Hematopoietic multipotent progenitor cell (in vitro differentiated cells): ENCODE measurements at regions not wholly inside any gene's neighbourhood (a gene's known extent, or its start where the extent isn't known, plus 50 kb on each side); places are given as distances from the start of the nearest gene placed in this dataset.
A peak's percentile ranks its signal among the peaks of the same experiment; 100 is the strongest.

Experiments used
- DNase-seq, 3 donors: peaks; one replicate each; pipeline ENCODE4 v3.0.0-alpha.2; 2011 to 2015; ENCODE audit warnings: low read depth in 2 of 3, low spot score in 2 of 3

GRCh38 chr11:127919206-127920000 lies 668.0 kb downstream of the ETS1 start:
- no peak for DNase-seq

GRCh38 chr11:127902382-127902781 lies 685.0 kb downstream of the ETS1 start:
- DNase-seq, result no peak

GRCh38 chr11:127898422-127899365 lies 688.7 kb downstream of the ETS1 start:
- DNase-seq, result no peak

- DNase-seq, result no peak
These were observed 691.6 kb downstream of the ETS1 start for GRCh38 chr11:127895776-127896175.

GRCh38 chr11:127894316-127894715 lies 693.0 kb downstream of the ETS1 start:
- DNase-seq, result no peak

GRCh38 chr11:127890030-127890615 lies 697.2 kb downstream of the ETS1 start:
- DNase-seq, result no peak

GRCh38 chr11:127888386-127888785 lies 699.0 kb downstream of the ETS1 start:
- no peak for DNase-seq

- DNase-seq, result no peak
These were observed 712.2 kb downstream of the ETS1 start for GRCh38 chr11:127875131-127875530.

GRCh38 chr11:127873478-127873877 lies 713.9 kb downstream of the ETS1 start:
- DNase-seq, result no peak

GRCh38 chr11:127866109-127866508 lies 721.2 kb downstream of the ETS1 start:
- DNase-seq, result no peak

GRCh38 chr11:127864861-127865260 lies 722.5 kb downstream of the ETS1 start:
- DNase-seq, result no peak

GRCh38 chr11:127862406-127862805 lies 725.0 kb downstream of the ETS1 start:
- no peak for DNase-seq

- no peak for DNase-seq
These were observed 727.4 kb downstream of the ETS1 start for GRCh38 chr11:127859941-127860354.

- no peak for DNase-seq
These were observed 742.5 kb downstream of the ETS1 start for GRCh38 chr11:127844876-127845275.

- peak; percentile 6 to 69 (median 35) for DNase-seq
These were observed 743.6 kb downstream of the ETS1 start for GRCh38 chr11:127843483-127844396.

GRCh38 chr11:127825183-127825582 lies 762.2 kb downstream of the ETS1 start:
- DNase-seq, result no peak

- no peak for DNase-seq
These were observed 768.7 kb downstream of the ETS1 start for GRCh38 chr11:127818625-127819024.

GRCh38 chr11:127816962-127817361 lies 770.4 kb downstream of the ETS1 start:
- DNase-seq, result no peak

- no peak for DNase-seq
These were observed 772.0 kb downstream of the ETS1 start for GRCh38 chr11:127815331-127815730.

- DNase-seq, result no peak
These were observed 780.9 kb downstream of the ETS1 start for GRCh38 chr11:127806501-127806900.
